HepG2 (cell line): ENCODE measurements at regions not wholly inside any gene's neighbourhood (a gene's known extent, or its start where the extent isn't known, plus 50 kb on each side); places are given as distances from the start of the nearest gene placed in this dataset.

ENCODE experiments used
- ATAC-seq: fragments of 200-7000 bp; cut with Tn5 transposase; 3 replicates; pipeline ENCODE4 v1.9.1; 2020; ENCODE audit warnings: mild to moderate bottlenecking, moderate library complexity
- BruUV-seq: library from RNA; stranded (reverse); fragments of 400-500 nt; replicated peaks from 2 replicates; lab custom pipeline; 2021; lab: Mats Ljungman, UMichigan
- CTCF ChIA-PET: fragments of 300-600 bp; formaldehyde crosslinking; extraction: SDS; loops from one replicate; lab custom pipeline; 2021; ENCODE audit warnings: low total read pairs, inconsistent platforms, low intra/inter-chr PET ratio; lab: Yijun Ruan, JAX
- POLR2A ChIA-PET: fragments of 350-600 bp; sonication (Branson Sonifier 250); formaldehyde crosslinking; loops from one replicate; lab custom pipeline; 2020; ENCODE audit warnings: antibody characterized with exemption, inconsistent platforms; lab: Yijun Ruan, JAX
- DNase-seq: peaks from one replicate; pipeline ENCODE4 v3.0.0-alpha.2; 2015; ENCODE audit warnings: low spot score
- FAIRE-seq: peaks from 3 replicates; lab custom pipeline; 2011; peaks lifted over from hg19 to GRCh38; lab: Jason Lieb, UNC
- H2AFZ ChIP-seq: one replicate; pipeline ENCODE4 v1.6.1; 2011; ENCODE audit warnings: low read length, inconsistent platforms
- H3K27ac ChIP-seq: fragments of 300-600 bp; 3 replicates; pipeline ENCODE4 v1.8.0; 2011; ENCODE audit warnings: mixed run types, mild to moderate bottlenecking, mixed read lengths, low read length, inconsistent platforms; ENCODE audit not compliant: insufficient read depth; ENCODE audit errors: extremely low read length
- H3K27me3 ChIP-seq, 2 experiments: fragments of 200-600 bp in 1 of 2; 2 replicates in 1 of 2; 3 replicates in 1 of 2; pipeline versions ENCODE4 v1.6.0 to v1.8.0; 2011; ENCODE audit warnings: low read length in 2 of 2, mild to moderate bottlenecking in 2 of 2, moderate library complexity in 2 of 2, inconsistent platforms in 1 of 2; ENCODE audit not compliant: insufficient read depth in 2 of 2, control insufficient read depth in 1 of 2
- H3K36me3 ChIP-seq, 2 experiments: fragments of 200-600 bp in 1 of 2; replicated peaks in 1 of 2; 2 replicates in 1 of 2; 3 replicates in 1 of 2; pipeline versions ENCODE4 v1.5.1 to v1.8.0; 2011; ENCODE audit warnings: low read length in 2 of 2, inconsistent platforms in 1 of 2; ENCODE audit not compliant: insufficient read depth in 2 of 2, control insufficient read depth in 1 of 2
- H3K4me1 ChIP-seq: 2 replicates; pipeline ENCODE4 v1.5.1; 2012; ENCODE audit warnings: low read length, inconsistent platforms; ENCODE audit not compliant: insufficient read depth
- H3K4me2 ChIP-seq: 2 replicates; pipeline ENCODE4 v1.6.0; 2011; ENCODE audit warnings: low read depth, low read length, inconsistent platforms
- H3K4me3 ChIP-seq, 3 experiments: fragments of 200-600 bp in 1 of 3; sonication (generic), shearing (Covaris generic) in 1 of 3; replicated peaks in 1 of 3; 2 replicates each; pipeline ENCODE4 v1.5.1; 2011 to 2016; ENCODE audit warnings: low read length in 3 of 3, inconsistent platforms in 2 of 3, low read depth in 2 of 3, mild to moderate bottlenecking in 2 of 3, control low read depth in 1 of 3, mixed read lengths in 1 of 3; ENCODE audit not compliant: insufficient read depth in 1 of 3
- H3K79me2 ChIP-seq: one replicate; pipeline ENCODE4 v1.6.1; 2011; ENCODE audit warnings: low read length, inconsistent platforms; ENCODE audit not compliant: insufficient read depth
- H3K9ac ChIP-seq: 2 replicates; pipeline ENCODE4 v1.6.0; 2011; ENCODE audit warnings: mild to moderate bottlenecking, low read depth, low read length, inconsistent platforms; ENCODE audit not compliant: insufficient read depth
- H3K9me3 ChIP-seq: 2 replicates; pipeline ENCODE4 v1.5.1; 2012; ENCODE audit warnings: mild to moderate bottlenecking, low read length
- H4K20me1 ChIP-seq: 2 replicates; pipeline ENCODE4 v1.6.0; 2011; ENCODE audit warnings: inconsistent platforms, mild to moderate bottlenecking, low read length, moderate library complexity; ENCODE audit not compliant: insufficient read depth
- AHR ChIP-seq: IDR thresholded peaks from 2 replicates; pipeline ENCODE4 v1.6.1; 2018; ENCODE audit warnings: missing genetic modification reagents, missing compliant biosample characterization
- ATAD3A ChIP-seq: sonication (generic); formaldehyde crosslinking; IDR thresholded peaks from 2 replicates; pipeline ENCODE4 v1.4.0; 2020; ENCODE audit warnings: missing genetic modification reagents
- NFATC3 ChIP-seq: sonication (generic); formaldehyde crosslinking; IDR thresholded peaks from 2 replicates; pipeline ENCODE4 v1.5.1; 2020; ENCODE audit warnings: mild to moderate bottlenecking, missing genetic modification reagents
- NFKB2 ChIP-seq: sonication (generic); formaldehyde crosslinking; IDR thresholded peaks from 2 replicates; pipeline ENCODE4 v1.4.0; 2020; ENCODE audit warnings: missing genetic modification reagents, borderline replicate concordance
- PCBP1 ChIP-seq: fragments of 200-400 bp; formaldehyde crosslinking; IDR thresholded peaks from 2 replicates; pipeline ENCODE4 v1.6.1; 2017; ENCODE audit warnings: mild to moderate bottlenecking, low read depth, low read length, borderline replicate concordance
- SIX4 ChIP-seq: sonication (generic); formaldehyde crosslinking; IDR thresholded peaks from 2 replicates; pipeline ENCODE4 v1.4.0; 2020; ENCODE audit warnings: missing genetic modification reagents
- SP140L ChIP-seq: sonication (generic); formaldehyde crosslinking; IDR thresholded peaks from 2 replicates; pipeline ENCODE4 v1.4.0; 2020; ENCODE audit warnings: missing genetic modification reagents, borderline replicate concordance
- ZHX2 ChIP-seq, 2 experiments: sonication (generic) in 1 of 2; formaldehyde crosslinking in 1 of 2; IDR thresholded peaks; 2 replicates each; pipeline versions ENCODE4 v1.6.1 to v1.9.0; 2014 to 2022; ENCODE audit warnings: antibody characterized with exemption in 1 of 2, borderline replicate concordance in 1 of 2, inconsistent platforms in 1 of 2, low read depth in 1 of 2, missing genetic modification reagents in 1 of 2
- ZNF12 ChIP-seq: sonication (generic); formaldehyde crosslinking; IDR thresholded peaks from 2 replicates; pipeline ENCODE4 v1.5.0; 2020; ENCODE audit warnings: missing genetic modification reagents
- ZNF354B ChIP-seq: sonication (generic); formaldehyde crosslinking; IDR thresholded peaks from 2 replicates; pipeline ENCODE4 v1.8.0; 2022; ENCODE audit warnings: mild to moderate bottlenecking, missing genetic modification reagents
- ZNF607 ChIP-seq: sonication (generic); formaldehyde crosslinking; IDR thresholded peaks from 2 replicates; pipeline ENCODE4 v1.5.1; 2020; ENCODE audit warnings: missing genetic modification reagents, mild to moderate bottlenecking, borderline replicate concordance
- ZNF749 ChIP-seq: sonication (generic); formaldehyde crosslinking; IDR thresholded peaks from 2 replicates; pipeline ENCODE4 v1.8.0; 2022; ENCODE audit warnings: mild to moderate bottlenecking, missing genetic modification reagents, moderate library complexity, borderline replicate concordance
- WGBS: methylation state at CpG from one replicate; pipeline ENCODE4 v1.1.6; 2017; ENCODE audit warnings: low lambda C conversion rate; 5-methylcytosine and 5-hydroxymethylcytosine counted together
- in situ Hi-C: cut with HindIII; loops from 2 replicates; pipeline ENCODE4 v1.10.0; 2017; ENCODE audit warnings: low pct_unique_long_range_greater_than_20kb; ENCODE audit not compliant: extremely low pct_ligation_motif_present
- intact Hi-C: fragments of 100-400 bp; cut with micrococcal nuclease; formaldehyde crosslinking; loops from one replicate; pipeline ENCODE4 v1.10.0; 2022; ENCODE audit not compliant: unreplicated experiment

DNA sequence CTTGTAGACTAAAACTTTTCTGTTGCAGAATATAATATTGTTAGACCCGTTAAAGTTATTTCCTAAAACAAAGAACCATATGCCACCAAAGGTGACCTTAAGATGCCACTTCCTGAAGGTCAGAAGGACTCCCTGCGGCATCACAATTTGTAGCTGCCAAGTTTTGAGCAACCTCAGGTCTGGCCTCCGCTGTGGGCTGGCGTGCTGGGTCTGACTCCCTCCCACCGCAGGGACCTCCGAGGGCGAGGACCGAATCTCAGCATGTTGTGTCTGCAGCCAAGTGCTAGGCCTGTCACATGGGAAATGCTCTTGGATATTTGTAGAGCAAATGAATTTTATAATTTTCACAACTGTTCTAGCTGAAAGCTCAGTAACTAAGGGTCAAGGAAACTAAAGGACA lies 285.9 kb downstream of the NDUFA10 start:
- H3K4me1 ChIP-seq = no peaks in the 10 kb centered on the region
- no peak for ATAC-seq
- H3K36me3 ChIP-seq = no peaks in the 10 kb centered on the region
- 8% methylated on average over 8 of the region's 8 CpGs for WGBS
- POLR2A ChIA-PET = no interaction called here
- no peak overlapping the region for H3K4me2 ChIP-seq
- no TSS peak for BruUV-seq
- CTCF ChIA-PET = no interaction called here
- no peaks in the 10 kb centered on the region for H4K20me1 ChIP-seq
- no peaks in the 10 kb centered on the region for H3K9me3 ChIP-seq
- H3K4me3 ChIP-seq = no peak overlapping the region
- H2AFZ ChIP-seq = no peak overlapping the region
- H3K79me2 ChIP-seq = no peaks in the 10 kb centered on the region
- intact Hi-C loops = no loop called here
- no peak for TF ChIP-seq ZNF354B
- no peak for TF ChIP-seq ZNF607 (CRISPR knock-in tag)
- no peak for TF ChIP-seq SIX4 (CRISPR knock-in tag)
- no peak for TF ChIP-seq AHR
- TF ChIP-seq ZNF749 = no peak
- no peak for TF ChIP-seq ZNF12 (CRISPR knock-in tag)
- TF ChIP-seq NFATC3 = no peak
- TF ChIP-seq ZHX2 (IDR thresholded peaks at IDR 0.05; ENCODE audit: low read depth) = no peak
- no peak for TF ChIP-seq ZHX2 (CRISPR knock-in tag; IDR thresholded peaks at IDR 0.05; ENCODE audit: borderline replicate concordance)
- no peak for TF ChIP-seq PCBP1
- no peak for TF ChIP-seq NFKB2 (CRISPR knock-in tag)
- TF ChIP-seq SP140L (CRISPR knock-in tag) = no peak
- no peak for TF ChIP-seq ATAD3A (CRISPR knock-in tag)
- no peak overlapping the region for H3K27ac ChIP-seq
- H3K27me3 ChIP-seq = peaks cover 12 to 60% of the 10 kb centered on the region in 2 experiments
- no peak for FAIRE-seq
- no peak overlapping the region for H3K9ac ChIP-seq
- no peak for DNase-seq
- in situ Hi-C loops = no loop called here
